8988T (cell line): ENCODE measurements at regions not wholly inside any gene's neighbourhood (a gene's known extent, or its start where the extent isn't known, plus 50 kb on each side); places are given as distances from the start of the nearest gene placed in this dataset.
"Not testable (repeated sequence)": the region's sequence is repeated elsewhere in the genome, so short reads cannot be mapped to it uniquely, and the experiment has no call there.

ENCODE experiments used
- DNase-seq: peaks from one replicate; pipeline ENCODE4 v3.0.0; 2011

GRCh38 chr3:24545887-24546286, 51.2 kb upstream of the THRB start:
- DNase-seq: no peak

GRCh38 chr3:24548278-24548677, 53.6 kb upstream of the THRB start:
- DNase-seq: no peak

GRCh38 chr3:24550588-24550987, 55.9 kb upstream of the THRB start:
- no peak for DNase-seq

- no peak for DNase-seq
These were observed 57.0 kb upstream of the THRB start for GRCh38 chr3:24551626-24552025.

- no peak for DNase-seq
These were observed 68.2 kb upstream of the THRB start for GRCh38 chr3:24562895-24563294.

GRCh38 chr3:24565053-24565452, 70.4 kb upstream of the THRB start:
- DNase-seq: no peak

- DNase-seq: no peak
These were observed 71.0 kb upstream of the THRB start for GRCh38 chr3:24565656-24566055.

- no peak for DNase-seq
These were observed 72.3 kb upstream of the THRB start for GRCh38 chr3:24566927-24567326.

GRCh38 chr3:24572409-24572808, 77.8 kb upstream of the THRB start:
- DNase-seq: not testable (repeated sequence)

GRCh38 chr3:24573576-24573975, 78.9 kb upstream of the THRB start:
- DNase-seq: no peak

- DNase-seq: no peak
These were observed 83.7 kb upstream of the THRB start for GRCh38 chr3:24578324-24578723.

GRCh38 chr3:24578951-24579421, 84.3 kb upstream of the THRB start:
- no peak for DNase-seq

GRCh38 chr3:24582431-24583403, 88.1 kb upstream of the THRB start:
- no peak for DNase-seq

GRCh38 chr3:24586920-24587319, 92.3 kb upstream of the THRB start:
- DNase-seq: no peak

- no peak for DNase-seq
These were observed 94.2 kb upstream of the THRB start for GRCh38 chr3:24588629-24589512.

- no peak for DNase-seq
These were observed 94.8 kb upstream of the THRB start for GRCh38 chr3:24589513-24589851.

- DNase-seq: no peak
These were observed 95.6 kb upstream of the THRB start for GRCh38 chr3:24589931-24590880.

GRCh38 chr3:24591191-24591590, 96.5 kb upstream of the THRB start:
- no peak for DNase-seq

GRCh38 chr3:24591661-24592555, 97.3 kb upstream of the THRB start:
- no peak for DNase-seq

- DNase-seq: no peak
These were observed 99.5 kb upstream of the THRB start for GRCh38 chr3:24594161-24594560.

GRCh38 chr3:24595796-24596195, 101.1 kb upstream of the THRB start:
- DNase-seq: no peak
